ENCODE measurements at regions not wholly inside any gene's neighbourhood (a gene's known extent, or its start where the extent isn't known, plus 50 kb on each side); places are given as distances from the start of the nearest gene placed in this dataset.

DNA sequence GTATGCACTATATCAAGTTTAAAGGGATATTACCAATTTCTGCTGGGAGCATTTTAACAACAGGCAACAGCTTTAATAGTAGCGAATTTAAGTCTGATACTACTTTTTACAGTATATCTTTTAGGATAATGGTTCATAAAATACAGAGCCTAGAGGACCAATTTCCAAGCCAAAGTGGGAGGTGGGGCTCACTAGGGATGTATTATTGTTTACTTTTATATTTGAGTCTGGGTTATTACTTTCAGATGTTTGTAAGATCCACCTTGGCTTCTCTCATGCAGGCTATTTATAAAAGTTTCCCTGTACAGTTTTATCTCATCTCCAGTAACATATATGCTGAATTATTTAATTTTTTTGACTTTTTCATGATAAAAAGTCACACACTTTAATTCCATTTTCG, 242.0 kb downstream of the CMPK2 start:
- TF ChIP-seq, protein P1, sequence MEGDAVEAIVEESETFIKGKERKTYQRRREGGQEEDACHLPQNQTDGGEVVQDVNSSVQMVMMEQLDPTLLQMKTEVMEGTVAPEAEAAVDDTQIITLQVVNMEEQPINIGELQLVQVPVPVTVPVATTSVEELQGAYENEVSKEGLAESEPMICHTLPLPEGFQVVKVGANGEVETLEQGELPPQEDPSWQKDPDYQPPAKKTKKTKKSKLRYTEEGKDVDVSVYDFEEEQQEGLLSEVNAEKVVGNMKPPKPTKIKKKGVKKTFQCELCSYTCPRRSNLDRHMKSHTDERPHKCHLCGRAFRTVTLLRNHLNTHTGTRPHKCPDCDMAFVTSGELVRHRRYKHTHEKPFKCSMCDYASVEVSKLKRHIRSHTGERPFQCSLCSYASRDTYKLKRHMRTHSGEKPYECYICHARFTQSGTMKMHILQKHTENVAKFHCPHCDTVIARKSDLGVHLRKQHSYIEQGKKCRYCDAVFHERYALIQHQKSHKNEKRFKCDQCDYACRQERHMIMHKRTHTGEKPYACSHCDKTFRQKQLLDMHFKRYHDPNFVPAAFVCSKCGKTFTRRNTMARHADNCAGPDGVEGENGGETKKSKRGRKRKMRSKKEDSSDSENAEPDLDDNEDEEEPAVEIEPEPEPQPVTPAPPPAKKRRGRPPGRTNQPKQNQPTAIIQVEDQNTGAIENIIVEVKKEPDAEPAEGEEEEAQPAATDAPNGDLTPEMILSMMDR (IDR thresholded peaks at IDR 0.05), result no peak
- TF ChIP-seq POLR2A (IDR thresholded peaks at IDR 0.05), result no peak

Data from esophagus squamous epithelium (tissue), 4 donors.